Stimulated activated naive CD8-positive, alpha-beta T cell treated with anti-CD3 and anti-CD28 coated beads, Interleukin-15, Interleukin-2, amounts not matched to agents 100 ng/mL and 50 ng/mL, for 24 hours (primary cell): ENCODE measurements at regions not wholly inside any gene's neighbourhood (a gene's known extent, or its start where the extent isn't known, plus 50 kb on each side); places are given as distances from the start of the nearest gene placed in this dataset.

Experiments
- H3K27ac Mint-ChIP-seq: one replicate; pipeline ENCODE4 v1.8.0; 2021; ENCODE audit warnings: mild to moderate bottlenecking, mixed read lengths
- H3K27me3 Mint-ChIP-seq: one replicate; pipeline ENCODE4 v1.8.0; 2021; ENCODE audit warnings: mixed read lengths
- H3K36me3 Mint-ChIP-seq: one replicate; pipeline ENCODE4 v1.8.0; 2021; ENCODE audit warnings: low read depth, mixed read lengths
- H3K4me1 Mint-ChIP-seq: one replicate; pipeline ENCODE4 v1.8.0; 2021; ENCODE audit warnings: low read depth, mixed read lengths
- H3K4me3 Mint-ChIP-seq: one replicate; pipeline ENCODE4 v1.8.0; 2021; ENCODE audit warnings: mild to moderate bottlenecking, mixed read lengths
- H3K9me3 Mint-ChIP-seq: one replicate; pipeline ENCODE4 v1.8.0; 2021; ENCODE audit warnings: mixed read lengths

DNA sequence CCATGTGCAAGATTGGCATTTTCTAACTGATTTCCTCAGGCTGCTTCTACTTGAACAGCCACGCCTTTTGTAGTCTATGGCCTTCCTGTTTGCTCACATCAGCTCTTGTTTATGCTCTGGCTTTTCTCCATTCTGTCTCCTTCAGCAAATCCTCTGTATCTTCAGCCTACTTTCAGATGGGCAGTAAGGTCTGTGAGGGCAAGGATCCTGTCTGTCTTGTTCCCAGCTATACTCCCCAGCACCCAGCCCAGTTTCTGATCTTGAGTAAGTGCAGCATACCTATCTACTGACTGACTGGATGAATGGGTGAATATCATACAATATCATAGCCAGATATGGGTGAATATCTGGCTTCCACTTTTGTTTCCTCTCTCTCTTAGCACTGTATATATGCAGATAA lies 438.1 kb downstream of the LMO4 start:
- no peaks in the 10 kb centered on the region for H3K36me3 Mint-ChIP-seq
- no peaks in the 10 kb centered on the region for H3K9me3 Mint-ChIP-seq
- no peak overlapping the region for H3K4me3 Mint-ChIP-seq
- no peaks in the 10 kb centered on the region for H3K4me1 Mint-ChIP-seq
- H3K27ac Mint-ChIP-seq: no peak overlapping the region
- H3K27me3 Mint-ChIP-seq: peaks cover 4% of the 10 kb centered on the region

DNA sequence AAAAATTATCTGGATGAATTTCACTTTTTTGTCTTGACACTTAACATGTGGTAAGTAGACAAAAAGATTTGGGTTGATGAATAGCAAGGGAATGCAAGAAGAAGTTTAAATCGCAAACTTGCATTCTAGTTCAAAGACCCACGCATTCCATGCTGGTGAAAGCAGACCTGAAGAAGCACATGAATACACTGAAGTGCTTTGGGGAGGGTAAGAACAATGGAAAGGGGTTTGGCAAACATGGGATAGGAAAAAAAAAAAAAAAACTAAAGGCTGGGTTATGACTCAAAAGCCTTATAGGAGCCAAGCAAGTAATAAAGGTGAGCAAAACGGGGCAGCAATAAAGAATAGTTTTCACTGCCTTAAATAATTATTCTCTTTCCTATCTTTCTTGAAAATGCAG lies 450.2 kb downstream of the LMO4 start:
- Mint-ChIP-seq H3K4me1 (no peaks in the 10 kb centered on the region), H3K27me3 (peaks cover 11% of the 10 kb centered on the region), H3K27ac (no peak overlapping the region), H3K36me3 (no peaks in the 10 kb centered on the region), H3K9me3 (no peaks in the 10 kb centered on the region), H3K4me3 (no peak overlapping the region)

DNA sequence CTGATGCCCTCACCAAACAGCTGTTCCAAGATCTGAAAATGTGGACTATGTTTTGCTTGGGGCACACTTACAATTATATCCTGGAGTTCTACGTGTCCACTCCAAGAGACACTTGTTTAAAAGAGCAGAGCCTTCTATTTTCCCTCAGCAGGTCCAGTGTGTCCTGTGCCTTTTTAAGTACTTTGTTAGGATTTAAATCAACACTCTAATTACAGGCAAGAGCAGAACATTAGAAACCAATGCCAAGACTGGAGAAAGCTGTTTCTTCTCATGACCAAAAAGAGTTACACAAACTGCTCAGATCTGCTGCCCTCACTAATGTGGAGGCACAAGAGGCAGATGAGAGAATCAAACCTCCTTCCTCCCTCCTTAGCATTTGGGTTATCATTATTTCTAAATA lies 452.9 kb downstream of the LMO4 start:
- Mint-ChIP-seq H3K4me3 (no peak overlapping the region), H3K9me3 (no peaks in the 10 kb centered on the region), H3K4me1 (no peaks in the 10 kb centered on the region), H3K27me3 (peaks cover 15% of the 10 kb centered on the region), H3K27ac (no peak overlapping the region), H3K36me3 (no peaks in the 10 kb centered on the region)

DNA sequence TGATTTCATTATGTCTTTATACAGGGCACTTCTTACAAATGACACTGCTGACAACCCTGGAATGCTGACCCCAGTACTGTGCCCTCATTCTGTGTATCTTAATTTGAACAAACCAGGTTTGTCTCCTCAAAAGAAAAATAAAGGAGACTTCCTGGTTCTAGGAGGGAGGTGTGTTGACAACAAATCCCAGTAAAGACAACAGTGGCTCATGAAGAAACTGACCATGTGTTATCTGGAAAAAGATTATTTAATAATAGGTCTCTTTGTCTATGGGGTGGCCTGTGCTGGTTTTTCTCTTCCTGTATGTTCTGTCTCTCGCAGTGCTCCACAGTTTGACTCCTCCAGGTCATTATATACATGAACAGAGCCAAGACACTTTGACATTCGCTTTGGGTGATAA lies 454.6 kb downstream of the LMO4 start:
- Mint-ChIP-seq H3K27ac (no peak overlapping the region), H3K9me3 (no peaks in the 10 kb centered on the region), H3K4me1 (no peaks in the 10 kb centered on the region), H3K36me3 (no peaks in the 10 kb centered on the region), H3K4me3 (no peak overlapping the region), H3K27me3 (peaks cover 10% of the 10 kb centered on the region)

DNA sequence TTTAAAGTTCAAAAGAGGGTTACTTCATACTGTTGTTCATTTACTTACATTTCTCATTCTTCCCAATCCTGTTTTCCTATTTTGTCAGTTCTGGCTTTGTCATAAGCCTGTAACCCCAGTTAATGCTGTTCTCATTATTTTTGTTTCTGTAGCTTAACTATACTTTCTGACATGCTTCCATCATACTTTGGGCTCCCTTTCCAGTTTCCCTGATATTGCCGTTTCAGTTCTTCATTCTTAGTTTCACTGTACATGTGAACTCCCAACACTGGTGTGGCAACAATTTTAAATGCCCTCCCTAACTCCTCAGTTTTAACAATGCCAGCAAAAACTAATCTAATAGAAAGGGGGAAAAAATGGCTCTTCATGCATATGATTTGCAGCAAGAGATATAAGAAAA lies 456.7 kb downstream of the LMO4 start:
- no peak overlapping the region for H3K4me3 Mint-ChIP-seq
- H3K27ac Mint-ChIP-seq: no peak overlapping the region
- peaks cover 4% of the 10 kb centered on the region for H3K27me3 Mint-ChIP-seq
- H3K4me1 Mint-ChIP-seq: no peaks in the 10 kb centered on the region
- no peaks in the 10 kb centered on the region for H3K9me3 Mint-ChIP-seq
- no peaks in the 10 kb centered on the region for H3K36me3 Mint-ChIP-seq

DNA sequence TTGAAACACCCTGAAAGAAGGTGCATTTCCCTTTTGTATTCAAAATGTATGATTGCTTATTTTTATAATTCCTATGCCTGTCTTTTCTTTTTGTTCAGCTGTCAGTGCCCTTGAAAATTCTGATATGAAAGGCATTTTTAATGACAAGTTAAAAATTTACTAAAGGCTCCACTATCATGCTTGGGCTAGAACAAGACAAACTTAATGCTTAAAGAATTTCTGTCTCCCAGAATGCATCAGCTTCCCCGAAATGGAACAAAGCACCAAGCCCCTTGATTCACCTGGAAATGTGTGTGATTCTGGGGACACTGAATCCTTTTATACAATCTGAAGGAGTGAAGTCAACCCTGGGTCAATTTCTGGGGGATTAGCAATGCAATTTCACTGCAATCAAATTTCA lies 457.5 kb downstream of the LMO4 start:
- Mint-ChIP-seq H3K27ac (no peak overlapping the region), H3K27me3 (peaks cover 4% of the 10 kb centered on the region), H3K4me1 (no peaks in the 10 kb centered on the region), H3K36me3 (no peaks in the 10 kb centered on the region), H3K4me3 (no peak overlapping the region), H3K9me3 (no peaks in the 10 kb centered on the region)

DNA sequence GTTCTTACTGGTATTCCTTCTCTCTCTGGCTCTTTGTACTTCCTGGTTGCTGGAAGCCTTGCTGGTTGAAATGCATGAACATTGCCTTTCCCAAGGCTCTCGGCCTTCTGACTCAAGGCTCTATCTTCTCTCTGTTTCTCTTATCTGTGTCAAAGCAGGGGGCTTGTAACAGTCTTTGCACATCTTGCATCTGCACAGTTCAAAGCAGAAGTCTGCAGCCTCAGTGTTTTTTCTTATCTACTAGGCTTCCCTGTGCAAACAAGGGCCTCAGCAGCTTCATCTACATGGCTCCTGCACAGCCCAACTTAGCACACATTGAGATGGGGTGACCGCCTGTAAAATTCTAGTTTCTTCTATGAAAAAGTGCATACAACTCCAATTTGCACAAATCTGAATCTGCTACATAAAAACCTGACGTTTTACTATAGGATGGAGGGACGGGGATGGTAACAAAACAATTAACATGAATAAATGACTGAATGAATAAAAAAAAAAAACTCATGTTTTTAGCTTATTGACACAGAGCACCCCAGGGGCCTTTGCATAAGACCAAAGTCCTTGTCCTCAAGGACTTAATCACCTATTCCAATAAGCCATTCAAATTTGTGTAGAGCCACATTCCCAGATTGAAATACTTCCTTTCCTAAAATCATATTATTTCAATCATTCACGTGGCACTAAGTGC lies 458.3 kb downstream of the LMO4 start:
- Mint-ChIP-seq H3K4me3 (no peak overlapping the region), H3K9me3 (no peaks in the 10 kb centered on the region), H3K27ac (no peak overlapping the region)

DNA sequence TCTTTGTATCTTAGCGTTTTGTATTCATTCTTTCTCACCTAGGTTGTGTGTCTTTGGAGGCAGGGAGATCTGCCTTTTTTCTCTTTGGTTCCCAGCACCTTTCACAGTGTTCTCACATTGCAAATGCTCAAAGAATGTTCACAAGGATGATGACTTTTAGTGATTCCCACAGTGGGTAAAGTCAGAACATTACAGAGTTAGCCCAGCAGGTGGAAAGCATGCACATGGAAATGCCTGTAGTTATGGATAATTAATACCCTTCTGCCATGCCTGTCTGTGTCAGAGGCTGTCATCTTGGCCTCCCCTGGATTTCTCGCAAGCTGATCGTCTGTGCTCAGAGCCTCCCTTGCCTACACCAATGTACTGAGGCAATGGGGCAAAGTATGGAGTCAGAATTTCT lies 458.9 kb downstream of the LMO4 start:
- no peaks in the 10 kb centered on the region for H3K4me1 Mint-ChIP-seq
- peaks cover 4% of the 10 kb centered on the region for H3K27me3 Mint-ChIP-seq
- no peaks in the 10 kb centered on the region for H3K36me3 Mint-ChIP-seq
- no peaks in the 10 kb centered on the region for H3K9me3 Mint-ChIP-seq
- no peak overlapping the region for H3K4me3 Mint-ChIP-seq
- H3K27ac Mint-ChIP-seq: no peak overlapping the region

More for the DNA sequence above, 458.3 kb downstream of the LMO4 start:
- Mint-ChIP-seq H3K4me1 (no peaks in the 10 kb centered on the region), H3K36me3 (no peaks in the 10 kb centered on the region), H3K27me3 (peaks cover 4% of the 10 kb centered on the region)

DNA sequence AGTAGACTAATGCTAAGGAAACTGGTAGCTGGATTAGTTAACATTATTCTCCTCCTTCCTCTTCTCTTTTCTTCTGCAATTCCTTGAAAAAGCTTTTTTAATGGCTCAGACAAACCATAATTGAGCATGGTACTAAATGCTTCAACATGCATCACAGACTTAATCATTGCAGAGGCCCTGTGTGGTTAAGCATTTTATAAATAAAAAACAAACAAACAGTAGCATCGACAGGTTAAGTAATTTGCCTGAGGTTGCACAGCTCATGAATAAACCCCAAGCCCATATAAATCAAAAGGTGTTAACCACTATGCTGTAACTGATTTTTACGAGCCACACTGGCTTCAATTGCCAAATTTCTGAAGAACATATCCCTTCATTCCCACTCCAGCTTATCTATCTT lies 462.1 kb downstream of the LMO4 start:
- Mint-ChIP-seq H3K27me3 (no peaks in the 10 kb centered on the region), H3K4me3 (no peak overlapping the region), H3K4me1 (no peaks in the 10 kb centered on the region), H3K36me3 (no peaks in the 10 kb centered on the region), H3K27ac (no peak overlapping the region), H3K9me3 (no peaks in the 10 kb centered on the region)

DNA sequence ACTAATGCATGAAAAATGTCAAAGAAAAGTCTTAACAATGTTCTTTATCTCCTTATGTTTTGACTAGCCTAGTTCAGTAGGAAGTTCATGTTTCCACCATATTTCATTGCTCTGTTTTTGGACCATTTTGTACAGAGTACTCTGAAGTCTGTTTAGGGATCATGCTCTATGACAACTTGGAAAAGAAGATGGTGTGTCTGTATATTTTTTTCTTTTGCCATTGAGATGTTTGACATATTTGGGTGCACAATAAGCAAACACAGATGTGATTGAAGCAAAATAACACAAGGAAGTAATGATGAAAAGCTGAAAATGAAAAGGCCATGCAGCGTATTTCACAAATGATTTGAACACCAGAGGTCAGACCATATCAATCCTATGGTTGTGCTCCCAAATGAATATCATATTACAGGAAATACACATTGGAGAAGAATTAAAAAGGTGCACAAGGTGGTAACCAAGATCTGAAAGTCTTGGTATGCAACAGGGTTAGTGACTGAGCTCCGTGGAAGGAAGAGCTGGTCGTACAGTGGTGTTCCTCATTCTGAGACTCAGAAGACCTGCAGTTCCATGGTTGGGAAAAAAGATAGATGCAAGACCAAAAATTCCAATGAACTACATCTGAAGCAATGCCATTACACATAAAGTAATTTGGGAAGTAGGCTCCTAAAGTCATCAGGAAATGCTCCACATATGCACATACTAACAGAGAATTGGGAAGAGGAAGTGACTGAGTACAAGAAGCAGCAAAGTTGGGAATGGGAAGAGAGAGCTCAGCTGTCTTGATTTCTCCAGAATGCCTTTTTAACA lies 463.5 kb downstream of the LMO4 start:
- no peaks in the 10 kb centered on the region for H3K36me3 Mint-ChIP-seq
- H3K9me3 Mint-ChIP-seq: no peaks in the 10 kb centered on the region
- no peaks in the 10 kb centered on the region for H3K27me3 Mint-ChIP-seq
- no peaks in the 10 kb centered on the region for H3K4me1 Mint-ChIP-seq
- H3K27ac Mint-ChIP-seq: no peak overlapping the region
- no peak overlapping the region for H3K4me3 Mint-ChIP-seq

DNA sequence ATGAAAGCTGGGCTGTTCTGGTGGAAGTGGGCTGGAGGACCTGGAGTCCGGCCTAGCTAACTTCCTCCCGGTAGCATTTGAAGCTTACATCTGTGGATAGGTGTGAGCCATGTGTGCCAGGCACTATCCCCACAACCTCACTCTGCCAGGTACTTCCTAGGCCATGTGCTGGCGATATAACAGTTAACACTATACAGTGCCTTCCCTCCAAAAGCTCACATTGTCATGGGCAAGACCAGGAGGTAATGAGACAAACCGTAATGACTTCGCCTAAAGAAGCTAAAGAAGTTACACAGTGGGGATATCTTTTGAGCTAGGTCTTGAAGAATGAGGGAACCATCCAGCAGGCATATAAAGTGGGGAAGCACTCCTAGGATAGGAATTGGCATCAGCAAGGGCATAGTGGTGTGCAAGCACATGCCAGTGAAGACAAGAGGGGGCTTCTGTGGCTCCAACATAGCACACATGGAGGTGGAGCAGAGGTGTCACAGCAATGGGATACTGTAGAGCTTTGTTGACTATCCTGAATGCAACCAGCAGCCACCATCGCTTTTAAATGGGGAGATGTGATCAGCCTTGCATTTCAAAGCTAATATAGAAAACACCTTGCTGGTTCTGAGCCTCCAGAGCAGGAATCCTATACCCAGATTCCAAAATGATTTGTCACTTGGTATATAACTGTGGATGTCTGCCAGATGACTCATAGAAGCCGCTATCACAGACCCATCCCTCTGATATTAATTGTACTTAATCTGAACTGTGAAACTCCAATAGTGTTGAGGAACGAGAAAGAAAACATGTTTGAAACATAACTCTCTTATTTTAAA lies 466.3 kb downstream of the LMO4 start:
- H3K27me3 Mint-ChIP-seq: no peaks in the 10 kb centered on the region
- no peaks in the 10 kb centered on the region for H3K36me3 Mint-ChIP-seq
- no peaks in the 10 kb centered on the region for H3K4me1 Mint-ChIP-seq
- H3K27ac Mint-ChIP-seq: no peak overlapping the region
- H3K4me3 Mint-ChIP-seq: no peak overlapping the region
- no peaks in the 10 kb centered on the region for H3K9me3 Mint-ChIP-seq

DNA sequence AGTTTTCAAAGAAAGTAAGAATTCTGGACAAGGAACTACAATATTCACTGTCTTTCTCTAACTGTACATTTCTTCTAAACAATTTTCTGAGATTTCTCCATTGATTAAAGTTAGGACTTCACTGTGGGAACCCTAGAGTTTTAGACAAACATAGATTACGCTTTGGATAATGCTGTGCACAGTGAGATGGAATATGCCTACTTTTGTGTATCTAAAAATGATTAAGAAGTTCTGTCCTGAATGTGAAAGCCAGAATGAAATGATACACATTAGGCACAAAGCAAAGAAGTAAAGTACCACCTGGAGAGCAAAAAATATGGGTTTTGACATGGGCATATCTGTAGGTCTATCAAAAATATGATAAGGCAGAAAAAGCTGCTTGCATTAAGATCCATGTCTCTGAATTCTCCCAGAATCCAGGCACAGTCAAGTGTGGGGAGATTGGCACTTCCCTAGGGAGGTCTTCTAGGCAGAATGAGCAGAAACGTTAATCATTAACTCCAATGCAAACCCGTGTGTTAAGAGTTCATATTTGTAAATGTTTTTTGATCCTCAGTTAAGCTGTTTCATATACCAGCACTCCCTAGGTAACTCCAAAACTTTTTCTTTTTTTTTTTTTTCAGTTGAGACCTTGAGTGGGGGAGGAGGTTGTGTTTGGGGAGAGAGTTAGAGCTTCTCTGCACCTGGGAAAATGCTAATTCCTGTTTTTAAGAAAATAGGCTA lies 467.1 kb downstream of the LMO4 start:
- Mint-ChIP-seq H3K4me1 (no peaks in the 10 kb centered on the region), H3K4me3 (no peak overlapping the region), H3K9me3 (no peaks in the 10 kb centered on the region), H3K36me3 (no peaks in the 10 kb centered on the region), H3K27me3 (no peaks in the 10 kb centered on the region), H3K27ac (no peak overlapping the region)

DNA sequence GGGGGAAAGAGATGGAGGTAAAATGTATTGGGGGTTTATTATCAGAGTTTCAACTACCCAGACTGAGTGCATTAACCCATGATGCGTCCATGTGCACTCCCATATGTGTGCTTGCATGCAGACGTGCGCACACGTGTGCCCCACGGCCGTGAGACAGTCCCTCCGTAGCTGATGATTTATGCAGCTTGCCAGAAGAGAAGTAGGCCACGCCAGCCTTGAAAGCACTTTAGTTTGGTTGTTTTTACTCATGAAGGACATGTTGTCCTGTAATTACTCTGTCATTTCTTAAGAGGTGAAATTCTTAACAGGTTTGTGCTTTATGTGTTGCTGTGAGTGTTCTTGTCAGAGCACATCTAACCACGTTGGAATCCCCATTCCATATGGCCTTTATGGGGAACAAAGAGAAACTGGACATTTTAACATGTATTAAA lies 467.8 kb downstream of the LMO4 start:
- Mint-ChIP-seq H3K4me1 (no peaks in the 10 kb centered on the region), H3K27me3 (no peaks in the 10 kb centered on the region), H3K36me3 (no peaks in the 10 kb centered on the region), H3K9me3 (no peaks in the 10 kb centered on the region), H3K4me3 (no peak overlapping the region), H3K27ac (no peak overlapping the region)

DNA sequence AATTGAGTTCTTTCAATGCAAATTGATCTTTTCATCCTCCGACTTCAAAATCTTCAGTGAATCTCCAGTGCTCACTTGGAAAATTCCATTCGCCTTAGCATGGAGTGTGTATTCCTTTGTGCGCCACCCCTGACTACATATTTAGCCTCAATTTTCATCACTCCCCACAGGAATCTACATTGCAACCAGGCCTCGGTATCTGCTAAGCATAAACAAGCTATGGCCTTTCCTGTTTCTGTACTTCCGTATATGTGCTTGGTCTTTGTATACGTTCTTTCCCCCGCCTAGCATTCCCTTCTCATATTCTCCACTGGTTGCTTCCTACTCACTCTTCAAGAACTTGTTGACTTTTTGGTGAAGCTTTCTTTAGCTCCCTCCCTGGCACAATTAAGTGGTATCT lies 470.8 kb downstream of the LMO4 start:
- Mint-ChIP-seq H3K9me3 (no peaks in the 10 kb centered on the region), H3K4me1 (no peaks in the 10 kb centered on the region), H3K27me3 (no peaks in the 10 kb centered on the region), H3K27ac (no peak overlapping the region), H3K4me3 (no peak overlapping the region), H3K36me3 (no peaks in the 10 kb centered on the region)

DNA sequence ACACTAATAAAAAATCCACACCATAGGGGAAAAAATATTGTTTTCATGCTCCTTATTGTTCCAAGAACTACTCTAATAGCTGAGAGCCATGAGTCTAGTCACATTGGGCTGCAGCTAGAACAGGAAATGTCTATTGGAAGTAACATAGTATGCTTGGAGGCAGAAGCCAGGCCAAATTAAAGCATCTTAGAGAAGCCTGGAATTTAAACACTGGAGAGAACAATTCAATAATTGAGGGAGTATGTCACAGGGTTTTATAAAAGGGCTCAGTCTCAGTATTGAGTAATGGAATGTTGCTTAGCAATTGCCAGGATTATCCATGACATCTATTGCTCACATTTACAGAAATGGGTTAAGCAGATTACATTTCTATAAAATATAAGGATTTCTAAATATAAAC lies 471.3 kb downstream of the LMO4 start:
- no peak overlapping the region for H3K27ac Mint-ChIP-seq
- no peaks in the 10 kb centered on the region for H3K27me3 Mint-ChIP-seq
- H3K4me1 Mint-ChIP-seq: no peaks in the 10 kb centered on the region

More for the DNA sequence above, 471.3 kb downstream of the LMO4 start:
- H3K4me3 Mint-ChIP-seq: no peak overlapping the region
- no peaks in the 10 kb centered on the region for H3K9me3 Mint-ChIP-seq
- H3K36me3 Mint-ChIP-seq: no peaks in the 10 kb centered on the region
